Right atrium auricular region (tissue), 2 donors: ENCODE measurements at regions not wholly inside any gene's neighbourhood (a gene's known extent, or its start where the extent isn't known, plus 50 kb on each side); places are given as distances from the start of the nearest gene placed in this dataset.

Source experiments
- DNase-seq: peaks from one replicate; pipeline ENCODE4 v3.0.0-alpha.2; 2019; ENCODE audit warnings: low spot score
- H3K27ac ChIP-seq, 2 donors: fragments of 200-600 bp; sonication (generic); 1 replicate in 1 of 2; 2 replicates in 1 of 2; pipeline ENCODE4 v1.5.1; 2016 to 2019
- H3K27me3 ChIP-seq, 2 donors: fragments of 200-600 bp; sonication (generic); one replicate each; pipeline versions ENCODE4 v1.5.1 to v1.6.0; 2017 to 2019
- H3K36me3 ChIP-seq: fragments of 200-600 bp; sonication (generic); one replicate; pipeline ENCODE4 v1.5.1; 2016
- H3K4me1 ChIP-seq, 2 donors: fragments of 200-600 bp; sonication (generic); one replicate each; pipeline versions ENCODE4 v1.5.1 to v1.6.0; 2017 to 2019
- H3K4me3 ChIP-seq, 2 donors: fragments of 200-600 bp; sonication (generic); 1 replicate in 1 of 2; 2 replicates in 1 of 2; pipeline ENCODE4 v1.5.1; 2017 to 2019; ENCODE audit warnings: mild to moderate bottlenecking in 1 of 2, moderate library complexity in 1 of 2
- H3K9me3 ChIP-seq, 2 donors: fragments of 200-600 bp; sonication (generic); one replicate each; pipeline ENCODE4 v1.5.1; 2019
- TF ChIP-seq, protein P1 (sequence below), 2 donors: fragments of 200-600 bp; sonication (generic); IDR thresholded peaks; one replicate each; pipeline ENCODE4 v1.5.1; 2019; ENCODE audit warnings: antibody characterized with exemption in 2 of 2

DNA sequence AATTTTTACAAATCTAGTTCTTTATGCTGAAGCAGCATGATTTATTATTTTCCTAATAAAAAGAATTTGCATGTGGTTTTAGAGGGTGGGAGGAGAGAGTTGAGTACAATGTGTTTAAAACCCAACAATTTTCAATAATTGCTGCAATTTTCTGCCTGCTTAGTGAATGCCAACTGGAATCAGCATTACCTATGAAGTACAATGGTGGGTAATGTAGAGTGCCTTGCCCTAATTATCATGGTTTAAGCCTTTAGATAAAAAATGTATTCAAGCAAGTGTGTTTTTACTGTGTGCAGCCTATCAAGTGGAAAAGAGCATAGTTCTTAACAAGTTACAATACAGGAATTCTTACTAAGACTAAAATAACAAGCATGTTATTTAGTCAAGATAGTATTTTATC lies 77.9 kb upstream of the ANKRD50 start:
- H3K4me3 ChIP-seq: no peak overlapping the region
- no peaks in the 10 kb centered on the region for H3K36me3 ChIP-seq
- TF ChIP-seq, protein P1, sequence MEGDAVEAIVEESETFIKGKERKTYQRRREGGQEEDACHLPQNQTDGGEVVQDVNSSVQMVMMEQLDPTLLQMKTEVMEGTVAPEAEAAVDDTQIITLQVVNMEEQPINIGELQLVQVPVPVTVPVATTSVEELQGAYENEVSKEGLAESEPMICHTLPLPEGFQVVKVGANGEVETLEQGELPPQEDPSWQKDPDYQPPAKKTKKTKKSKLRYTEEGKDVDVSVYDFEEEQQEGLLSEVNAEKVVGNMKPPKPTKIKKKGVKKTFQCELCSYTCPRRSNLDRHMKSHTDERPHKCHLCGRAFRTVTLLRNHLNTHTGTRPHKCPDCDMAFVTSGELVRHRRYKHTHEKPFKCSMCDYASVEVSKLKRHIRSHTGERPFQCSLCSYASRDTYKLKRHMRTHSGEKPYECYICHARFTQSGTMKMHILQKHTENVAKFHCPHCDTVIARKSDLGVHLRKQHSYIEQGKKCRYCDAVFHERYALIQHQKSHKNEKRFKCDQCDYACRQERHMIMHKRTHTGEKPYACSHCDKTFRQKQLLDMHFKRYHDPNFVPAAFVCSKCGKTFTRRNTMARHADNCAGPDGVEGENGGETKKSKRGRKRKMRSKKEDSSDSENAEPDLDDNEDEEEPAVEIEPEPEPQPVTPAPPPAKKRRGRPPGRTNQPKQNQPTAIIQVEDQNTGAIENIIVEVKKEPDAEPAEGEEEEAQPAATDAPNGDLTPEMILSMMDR (IDR thresholded peaks at IDR 0.05): no peak
- H3K27me3 ChIP-seq: no peaks in the 10 kb centered on the region
- no peaks in the 10 kb centered on the region for H3K4me1 ChIP-seq
- H3K9me3 ChIP-seq: no peaks in the 10 kb centered on the region
- no peak overlapping the region for H3K27ac ChIP-seq
- DNase-seq: no peak

DNA sequence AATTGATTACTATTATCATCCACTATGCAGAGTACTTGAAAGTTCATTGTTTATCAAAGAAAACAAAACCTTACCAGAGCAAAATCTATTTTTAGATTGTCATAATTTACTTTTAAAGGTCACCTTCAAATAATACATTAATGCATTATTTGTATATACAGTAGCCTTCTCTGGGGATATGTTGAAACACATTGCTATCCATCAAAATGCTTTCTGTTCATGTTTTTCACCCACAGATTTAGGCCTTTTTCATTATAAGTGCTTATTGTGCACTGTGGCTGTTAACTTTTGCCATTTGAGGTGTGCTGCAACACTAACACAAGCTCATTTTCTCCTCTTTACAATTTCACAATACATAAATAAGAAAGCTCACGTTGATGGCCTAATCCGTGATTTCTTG lies 74.1 kb upstream of the ANKRD50 start:
- H3K9me3 ChIP-seq: no peaks in the 10 kb centered on the region
- TF ChIP-seq, protein P1 (IDR thresholded peaks at IDR 0.05): no peak
- no peak overlapping the region for H3K27ac ChIP-seq
- H3K27me3 ChIP-seq: no peaks in the 10 kb centered on the region
- no peaks in the 10 kb centered on the region for H3K36me3 ChIP-seq
- H3K4me3 ChIP-seq: no peak overlapping the region
- no peaks in the 10 kb centered on the region for H3K4me1 ChIP-seq
- no peak for DNase-seq

DNA sequence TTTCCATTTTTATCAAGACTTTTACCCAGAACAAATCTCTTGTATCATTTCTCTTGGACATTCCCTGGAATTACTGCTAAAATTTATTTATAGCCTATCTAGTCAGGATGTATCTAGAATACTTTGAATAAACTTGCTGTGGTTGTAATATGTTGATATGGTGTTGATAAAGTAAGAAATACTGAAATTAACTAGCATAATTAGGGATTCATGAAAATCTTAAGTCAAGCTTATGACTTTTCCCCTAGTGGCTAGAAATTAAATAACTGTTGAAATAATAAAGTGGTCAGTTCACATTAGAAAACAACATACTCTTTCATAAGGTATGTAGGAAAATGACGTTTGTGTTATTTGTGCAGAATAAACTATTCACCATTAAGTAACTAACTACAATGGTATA lies 73.1 kb upstream of the ANKRD50 start:
- DNase-seq: no peak
- Histone ChIP-seq H3K4me3 (no peak overlapping the region), H3K27me3 (no peaks in the 10 kb centered on the region), H3K9me3 (no peaks in the 10 kb centered on the region), H3K36me3 (no peaks in the 10 kb centered on the region), H3K4me1 (no peaks in the 10 kb centered on the region), H3K27ac (no peak overlapping the region)
- TF ChIP-seq, protein P1 (IDR thresholded peaks at IDR 0.05): peak in 1 of 2 donors; percentile 40

DNA sequence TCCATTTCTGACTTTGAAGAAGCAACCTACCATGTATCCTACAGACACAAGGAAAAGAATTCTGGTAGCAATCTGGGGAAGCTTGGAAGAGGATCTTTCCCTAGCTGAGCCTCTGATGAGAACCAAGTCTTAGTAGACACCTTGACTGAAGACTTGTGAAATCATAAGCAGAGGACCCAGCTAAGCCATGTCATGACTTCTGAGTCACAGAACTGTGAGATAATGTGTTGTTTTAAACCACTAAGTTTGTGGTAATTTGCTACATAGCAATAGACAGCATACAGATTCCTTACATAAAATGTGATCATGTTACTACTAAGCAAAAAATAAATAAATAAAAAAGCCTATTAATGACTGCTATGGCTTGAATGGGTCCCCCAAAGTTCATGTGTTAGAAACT lies 71.3 kb upstream of the ANKRD50 start:
- Histone ChIP-seq H3K27me3 (no peaks in the 10 kb centered on the region), H3K4me1 (no peaks in the 10 kb centered on the region), H3K36me3 (no peaks in the 10 kb centered on the region), H3K4me3 (no peak overlapping the region), H3K27ac (no peak overlapping the region), H3K9me3 (no peaks in the 10 kb centered on the region)
- TF ChIP-seq, protein P1 (IDR thresholded peaks at IDR 0.05): no peak
- no peak for DNase-seq

DNA sequence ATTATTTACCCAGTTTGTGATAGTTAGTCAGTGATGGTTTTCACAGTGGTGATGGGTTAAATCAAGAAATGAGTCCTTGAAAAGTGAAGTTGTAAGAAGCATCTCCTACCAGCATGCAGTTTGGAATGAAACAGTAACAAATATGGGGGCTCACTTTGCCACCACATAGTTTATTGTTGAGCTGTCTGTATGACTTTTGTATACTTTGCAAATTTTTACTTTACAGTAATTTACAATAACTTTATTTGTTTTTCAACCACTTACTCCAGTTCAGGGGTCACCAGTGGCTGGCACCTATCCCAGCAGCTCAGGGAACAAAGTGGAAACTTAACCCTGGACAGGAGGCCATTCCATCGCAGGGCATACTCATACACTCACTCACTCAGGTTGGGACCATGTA lies 64.5 kb upstream of the ANKRD50 start:
- Histone ChIP-seq H3K27me3 (no peaks in the 10 kb centered on the region), H3K36me3 (no peaks in the 10 kb centered on the region), H3K4me3 (no peak overlapping the region), H3K4me1 (no peaks in the 10 kb centered on the region), H3K27ac (no peak overlapping the region), H3K9me3 (no peaks in the 10 kb centered on the region)
- DNase-seq: no peak
- TF ChIP-seq, protein P1 (IDR thresholded peaks at IDR 0.05): no peak

GRCh38 chr4:124768596-124769365 lies 56.2 kb upstream of the ANKRD50 start:
- no peaks in the 10 kb centered on the region for H3K9me3 ChIP-seq
- H3K4me1 ChIP-seq: no peaks in the 10 kb centered on the region
- no peak overlapping the region for H3K27ac ChIP-seq
- H3K4me3 ChIP-seq: no peak overlapping the region
- DNase-seq: no peak
- H3K27me3 ChIP-seq: no peaks in the 10 kb centered on the region
- TF ChIP-seq, protein P1 (IDR thresholded peaks at IDR 0.05): no peak
- no peaks in the 10 kb centered on the region for H3K36me3 ChIP-seq
